ENCODE measurements at regions not wholly inside any gene's neighbourhood (a gene's known extent, or its start where the extent isn't known, plus 50 kb on each side); places are given as distances from the start of the nearest gene placed in this dataset.

- Histone ChIP-seq H3K36me3 (ENCODE audit: control insufficient read depth, insufficient read depth, low read length) (no peaks in the 10 kb centered on the region), H3K27me3 (ENCODE audit: control insufficient read depth in 2 of 2, insufficient read depth in 2 of 2, low read length in 2 of 2) (peaks cover 0 to 11% of the 10 kb centered on the region in 2 experiments; a peak in 3 of 5 replicates), H3K27ac (ENCODE audit: extremely low read depth, low read depth, low read length) (no peak overlapping the region), H3K4me2 (ENCODE audit: insufficient read depth, low read length) (no peak overlapping the region), H3K9ac (ENCODE audit: insufficient read depth in 1 of 2, low read depth in 2 of 2, low read length in 2 of 2) (no peak overlapping the region), H3K79me2 (ENCODE audit: control insufficient read depth, insufficient read depth, low read length) (no peaks in the 10 kb centered on the region), H3K4me3 (no peak overlapping the region), H3K4me1 (replicated peaks in 1 of 2; ENCODE audit: control insufficient read depth in 2 of 2, insufficient read depth in 2 of 2, low read length in 2 of 2) (no peaks in the 10 kb centered on the region), H3K9me1 (ENCODE audit: control insufficient read depth, insufficient read depth, low read length) (no peaks in the 10 kb centered on the region), H2AFZ (ENCODE audit: low read depth, low read length) (no peak overlapping the region), H3K9me3 (replicated peaks; ENCODE audit: control insufficient read depth, insufficient read depth, low read depth, low read length) (no peaks in the 10 kb centered on the region), H4K20me1 (replicated peaks; ENCODE audit: control insufficient read depth, insufficient read depth, low read length) (no peaks in the 10 kb centered on the region)
- no TSS peak for BruUV-seq (replicated peaks)
- ChIA-PET POLR2A (no interaction called here), CTCF (ENCODE audit: low intra/inter-chr PET ratio) (no interaction called here)
- DNase-seq (ENCODE audit: extremely low read depth in 1 of 4, low spot score in 3 of 4) (no peak), ATAC-seq (no peak), FAIRE-seq (no peak)
- intact Hi-C loops (cut with micrococcal nuclease), result no loop called here
- in situ Hi-C loops (cut with MboI), result no loop called here
- 0% methylated on average over 1 of the region's 2 CpGs for WGBS (ENCODE audit: insufficient coverage, low coverage, missing lambda C conversion rate)
- TF ChIP-seq ZNF583 (CRISPR knock-in tag; IDR thresholded peaks at IDR 0.05), result no peak
- no peak for TF ChIP-seq CHCHD3 (CRISPR knock-in tag; IDR thresholded peaks at IDR 0.05)
- TF ChIP-seq, protein P1, sequence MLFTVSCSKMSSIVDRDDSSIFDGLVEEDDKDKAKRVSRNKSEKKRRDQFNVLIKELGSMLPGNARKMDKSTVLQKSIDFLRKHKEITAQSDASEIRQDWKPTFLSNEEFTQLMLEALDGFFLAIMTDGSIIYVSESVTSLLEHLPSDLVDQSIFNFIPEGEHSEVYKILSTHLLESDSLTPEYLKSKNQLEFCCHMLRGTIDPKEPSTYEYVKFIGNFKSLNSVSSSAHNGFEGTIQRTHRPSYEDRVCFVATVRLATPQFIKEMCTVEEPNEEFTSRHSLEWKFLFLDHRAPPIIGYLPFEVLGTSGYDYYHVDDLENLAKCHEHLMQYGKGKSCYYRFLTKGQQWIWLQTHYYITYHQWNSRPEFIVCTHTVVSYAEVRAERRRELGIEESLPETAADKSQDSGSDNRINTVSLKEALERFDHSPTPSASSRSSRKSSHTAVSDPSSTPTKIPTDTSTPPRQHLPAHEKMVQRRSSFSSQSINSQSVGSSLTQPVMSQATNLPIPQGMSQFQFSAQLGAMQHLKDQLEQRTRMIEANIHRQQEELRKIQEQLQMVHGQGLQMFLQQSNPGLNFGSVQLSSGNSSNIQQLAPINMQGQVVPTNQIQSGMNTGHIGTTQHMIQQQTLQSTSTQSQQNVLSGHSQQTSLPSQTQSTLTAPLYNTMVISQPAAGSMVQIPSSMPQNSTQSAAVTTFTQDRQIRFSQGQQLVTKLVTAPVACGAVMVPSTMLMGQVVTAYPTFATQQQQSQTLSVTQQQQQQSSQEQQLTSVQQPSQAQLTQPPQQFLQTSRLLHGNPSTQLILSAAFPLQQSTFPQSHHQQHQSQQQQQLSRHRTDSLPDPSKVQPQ (CRISPR knock-in tag; IDR thresholded peaks at IDR 0.05; ENCODE audit: borderline replicate concordance), result no peak
- TF ChIP-seq, protein P2, sequence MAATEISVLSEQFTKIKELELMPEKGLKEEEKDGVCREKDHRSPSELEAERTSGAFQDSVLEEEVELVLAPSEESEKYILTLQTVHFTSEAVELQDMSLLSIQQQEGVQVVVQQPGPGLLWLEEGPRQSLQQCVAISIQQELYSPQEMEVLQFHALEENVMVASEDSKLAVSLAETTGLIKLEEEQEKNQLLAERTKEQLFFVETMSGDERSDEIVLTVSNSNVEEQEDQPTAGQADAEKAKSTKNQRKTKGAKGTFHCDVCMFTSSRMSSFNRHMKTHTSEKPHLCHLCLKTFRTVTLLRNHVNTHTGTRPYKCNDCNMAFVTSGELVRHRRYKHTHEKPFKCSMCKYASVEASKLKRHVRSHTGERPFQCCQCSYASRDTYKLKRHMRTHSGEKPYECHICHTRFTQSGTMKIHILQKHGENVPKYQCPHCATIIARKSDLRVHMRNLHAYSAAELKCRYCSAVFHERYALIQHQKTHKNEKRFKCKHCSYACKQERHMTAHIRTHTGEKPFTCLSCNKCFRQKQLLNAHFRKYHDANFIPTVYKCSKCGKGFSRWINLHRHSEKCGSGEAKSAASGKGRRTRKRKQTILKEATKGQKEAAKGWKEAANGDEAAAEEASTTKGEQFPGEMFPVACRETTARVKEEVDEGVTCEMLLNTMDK (IDR thresholded peaks at IDR 0.05; ENCODE audit: borderline replicate concordance, insufficient read depth, low read depth, low read length, poor library complexity, severe bottlenecking), result no peak
- no peak for TF ChIP-seq MYBL2 (IDR thresholded peaks at IDR 0.05; ENCODE audit: low read depth)
- no peak for TF ChIP-seq MYBL2 (CRISPR knock-in tag; IDR thresholded peaks at IDR 0.05; ENCODE audit: borderline replicate concordance)
- TF ChIP-seq, protein P3, sequence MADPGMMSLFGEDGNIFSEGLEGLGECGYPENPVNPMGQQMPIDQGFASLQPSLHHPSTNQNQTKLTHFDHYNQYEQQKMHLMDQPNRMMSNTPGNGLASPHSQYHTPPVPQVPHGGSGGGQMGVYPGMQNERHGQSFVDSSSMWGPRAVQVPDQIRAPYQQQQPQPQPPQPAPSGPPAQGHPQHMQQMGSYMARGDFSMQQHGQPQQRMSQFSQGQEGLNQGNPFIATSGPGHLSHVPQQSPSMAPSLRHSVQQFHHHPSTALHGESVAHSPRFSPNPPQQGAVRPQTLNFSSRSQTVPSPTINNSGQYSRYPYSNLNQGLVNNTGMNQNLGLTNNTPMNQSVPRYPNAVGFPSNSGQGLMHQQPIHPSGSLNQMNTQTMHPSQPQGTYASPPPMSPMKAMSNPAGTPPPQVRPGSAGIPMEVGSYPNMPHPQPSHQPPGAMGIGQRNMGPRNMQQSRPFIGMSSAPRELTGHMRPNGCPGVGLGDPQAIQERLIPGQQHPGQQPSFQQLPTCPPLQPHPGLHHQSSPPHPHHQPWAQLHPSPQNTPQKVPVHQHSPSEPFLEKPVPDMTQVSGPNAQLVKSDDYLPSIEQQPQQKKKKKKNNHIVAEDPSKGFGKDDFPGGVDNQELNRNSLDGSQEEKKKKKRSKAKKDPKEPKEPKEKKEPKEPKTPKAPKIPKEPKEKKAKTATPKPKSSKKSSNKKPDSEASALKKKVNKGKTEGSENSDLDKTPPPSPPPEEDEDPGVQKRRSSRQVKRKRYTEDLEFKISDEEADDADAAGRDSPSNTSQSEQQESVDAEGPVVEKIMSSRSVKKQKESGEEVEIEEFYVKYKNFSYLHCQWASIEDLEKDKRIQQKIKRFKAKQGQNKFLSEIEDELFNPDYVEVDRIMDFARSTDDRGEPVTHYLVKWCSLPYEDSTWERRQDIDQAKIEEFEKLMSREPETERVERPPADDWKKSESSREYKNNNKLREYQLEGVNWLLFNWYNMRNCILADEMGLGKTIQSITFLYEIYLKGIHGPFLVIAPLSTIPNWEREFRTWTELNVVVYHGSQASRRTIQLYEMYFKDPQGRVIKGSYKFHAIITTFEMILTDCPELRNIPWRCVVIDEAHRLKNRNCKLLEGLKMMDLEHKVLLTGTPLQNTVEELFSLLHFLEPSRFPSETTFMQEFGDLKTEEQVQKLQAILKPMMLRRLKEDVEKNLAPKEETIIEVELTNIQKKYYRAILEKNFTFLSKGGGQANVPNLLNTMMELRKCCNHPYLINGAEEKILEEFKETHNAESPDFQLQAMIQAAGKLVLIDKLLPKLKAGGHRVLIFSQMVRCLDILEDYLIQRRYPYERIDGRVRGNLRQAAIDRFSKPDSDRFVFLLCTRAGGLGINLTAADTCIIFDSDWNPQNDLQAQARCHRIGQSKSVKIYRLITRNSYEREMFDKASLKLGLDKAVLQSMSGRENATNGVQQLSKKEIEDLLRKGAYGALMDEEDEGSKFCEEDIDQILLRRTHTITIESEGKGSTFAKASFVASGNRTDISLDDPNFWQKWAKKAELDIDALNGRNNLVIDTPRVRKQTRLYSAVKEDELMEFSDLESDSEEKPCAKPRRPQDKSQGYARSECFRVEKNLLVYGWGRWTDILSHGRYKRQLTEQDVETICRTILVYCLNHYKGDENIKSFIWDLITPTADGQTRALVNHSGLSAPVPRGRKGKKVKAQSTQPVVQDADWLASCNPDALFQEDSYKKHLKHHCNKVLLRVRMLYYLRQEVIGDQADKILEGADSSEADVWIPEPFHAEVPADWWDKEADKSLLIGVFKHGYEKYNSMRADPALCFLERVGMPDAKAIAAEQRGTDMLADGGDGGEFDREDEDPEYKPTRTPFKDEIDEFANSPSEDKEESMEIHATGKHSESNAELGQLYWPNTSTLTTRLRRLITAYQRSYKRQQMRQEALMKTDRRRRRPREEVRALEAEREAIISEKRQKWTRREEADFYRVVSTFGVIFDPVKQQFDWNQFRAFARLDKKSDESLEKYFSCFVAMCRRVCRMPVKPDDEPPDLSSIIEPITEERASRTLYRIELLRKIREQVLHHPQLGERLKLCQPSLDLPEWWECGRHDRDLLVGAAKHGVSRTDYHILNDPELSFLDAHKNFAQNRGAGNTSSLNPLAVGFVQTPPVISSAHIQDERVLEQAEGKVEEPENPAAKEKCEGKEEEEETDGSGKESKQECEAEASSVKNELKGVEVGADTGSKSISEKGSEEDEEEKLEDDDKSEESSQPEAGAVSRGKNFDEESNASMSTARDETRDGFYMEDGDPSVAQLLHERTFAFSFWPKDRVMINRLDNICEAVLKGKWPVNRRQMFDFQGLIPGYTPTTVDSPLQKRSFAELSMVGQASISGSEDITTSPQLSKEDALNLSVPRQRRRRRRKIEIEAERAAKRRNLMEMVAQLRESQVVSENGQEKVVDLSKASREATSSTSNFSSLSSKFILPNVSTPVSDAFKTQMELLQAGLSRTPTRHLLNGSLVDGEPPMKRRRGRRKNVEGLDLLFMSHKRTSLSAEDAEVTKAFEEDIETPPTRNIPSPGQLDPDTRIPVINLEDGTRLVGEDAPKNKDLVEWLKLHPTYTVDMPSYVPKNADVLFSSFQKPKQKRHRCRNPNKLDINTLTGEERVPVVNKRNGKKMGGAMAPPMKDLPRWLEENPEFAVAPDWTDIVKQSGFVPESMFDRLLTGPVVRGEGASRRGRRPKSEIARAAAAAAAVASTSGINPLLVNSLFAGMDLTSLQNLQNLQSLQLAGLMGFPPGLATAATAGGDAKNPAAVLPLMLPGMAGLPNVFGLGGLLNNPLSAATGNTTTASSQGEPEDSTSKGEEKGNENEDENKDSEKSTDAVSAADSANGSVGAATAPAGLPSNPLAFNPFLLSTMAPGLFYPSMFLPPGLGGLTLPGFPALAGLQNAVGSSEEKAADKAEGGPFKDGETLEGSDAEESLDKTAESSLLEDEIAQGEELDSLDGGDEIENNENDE (IDR thresholded peaks at IDR 0.05; ENCODE audit: low read depth, low read length), result no peak
These were observed 275.5 kb upstream of the B3GAT1 start for GRCh38 chr11:134687548-134687947.
